Cardiac fibroblast (primary cell): ENCODE measurements at regions not wholly inside any gene's neighbourhood (a gene's known extent, or its start where the extent isn't known, plus 50 kb on each side); places are given as distances from the start of the nearest gene placed in this dataset.

Experiments
- DNase-seq, 2 donors: peaks; one replicate each; pipeline versions ENCODE4 v3.0.0 to v3.0.0-alpha.2; 2010; ENCODE audit warnings: low read depth in 2 of 2
- H3K4me3 ChIP-seq, 2 donors: replicated peaks in 1 of 2; 1 replicate in 1 of 2; 2 replicates in 1 of 2; pipeline ENCODE4 v1.5.1; 2011; ENCODE audit warnings: low read depth in 2 of 2, low read length in 2 of 2, mild to moderate bottlenecking in 2 of 2, moderate library complexity in 1 of 2
- TF ChIP-seq, protein P1 (sequence below): IDR thresholded peaks from one replicate; pipeline ENCODE4 v1.5.1; 2011; ENCODE audit warnings: low read depth, mild to moderate bottlenecking, low read length, inconsistent platforms

DNA sequence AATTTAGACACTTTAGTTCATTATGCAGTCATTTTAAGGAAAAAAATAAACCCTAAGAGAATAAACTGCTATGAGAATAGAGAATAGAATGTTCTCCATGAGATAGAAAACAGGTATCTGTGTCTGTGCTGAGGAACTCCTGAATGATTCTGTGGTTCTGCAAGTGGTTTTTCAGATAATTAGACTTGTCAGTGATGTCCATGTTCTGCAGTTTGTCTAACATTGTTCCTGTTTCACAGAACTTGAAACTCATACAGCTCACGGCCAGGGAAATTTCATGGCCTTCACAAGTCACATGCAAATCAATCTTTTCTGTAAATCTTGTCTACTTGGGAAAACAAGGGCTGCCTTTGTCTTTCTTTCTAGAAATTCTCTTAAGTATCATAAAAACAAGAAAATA is 73.4 kb upstream of the HMGCLL1 start:
- TF ChIP-seq, protein P1, sequence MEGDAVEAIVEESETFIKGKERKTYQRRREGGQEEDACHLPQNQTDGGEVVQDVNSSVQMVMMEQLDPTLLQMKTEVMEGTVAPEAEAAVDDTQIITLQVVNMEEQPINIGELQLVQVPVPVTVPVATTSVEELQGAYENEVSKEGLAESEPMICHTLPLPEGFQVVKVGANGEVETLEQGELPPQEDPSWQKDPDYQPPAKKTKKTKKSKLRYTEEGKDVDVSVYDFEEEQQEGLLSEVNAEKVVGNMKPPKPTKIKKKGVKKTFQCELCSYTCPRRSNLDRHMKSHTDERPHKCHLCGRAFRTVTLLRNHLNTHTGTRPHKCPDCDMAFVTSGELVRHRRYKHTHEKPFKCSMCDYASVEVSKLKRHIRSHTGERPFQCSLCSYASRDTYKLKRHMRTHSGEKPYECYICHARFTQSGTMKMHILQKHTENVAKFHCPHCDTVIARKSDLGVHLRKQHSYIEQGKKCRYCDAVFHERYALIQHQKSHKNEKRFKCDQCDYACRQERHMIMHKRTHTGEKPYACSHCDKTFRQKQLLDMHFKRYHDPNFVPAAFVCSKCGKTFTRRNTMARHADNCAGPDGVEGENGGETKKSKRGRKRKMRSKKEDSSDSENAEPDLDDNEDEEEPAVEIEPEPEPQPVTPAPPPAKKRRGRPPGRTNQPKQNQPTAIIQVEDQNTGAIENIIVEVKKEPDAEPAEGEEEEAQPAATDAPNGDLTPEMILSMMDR: no peak
- no peak overlapping the region for H3K4me3 ChIP-seq
- DNase-seq: peak in 1 of 2 donors; percentile 3

DNA sequence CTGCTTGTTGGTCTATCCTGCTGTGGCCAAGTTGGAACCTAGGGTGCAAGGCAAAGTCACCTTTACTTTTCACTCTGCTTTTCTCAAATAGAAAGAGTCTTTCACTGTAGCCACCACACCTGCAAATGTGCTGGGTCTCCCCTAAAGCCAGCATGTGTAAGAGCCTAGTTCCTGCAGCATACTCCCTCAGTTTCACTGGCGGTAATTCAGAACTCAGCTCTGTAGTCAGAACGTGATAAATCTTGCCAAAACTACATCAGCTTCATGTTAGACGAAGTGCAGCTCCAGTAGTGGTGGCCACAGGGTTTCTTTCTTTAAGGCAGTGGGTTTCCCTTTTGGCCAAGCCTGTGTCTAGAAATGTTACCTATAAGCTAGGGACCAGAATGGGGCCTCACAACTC is 72.0 kb upstream of the HMGCLL1 start:
- no peak overlapping the region for H3K4me3 ChIP-seq
- no peak for DNase-seq
- TF ChIP-seq, protein P1: no peak

DNA sequence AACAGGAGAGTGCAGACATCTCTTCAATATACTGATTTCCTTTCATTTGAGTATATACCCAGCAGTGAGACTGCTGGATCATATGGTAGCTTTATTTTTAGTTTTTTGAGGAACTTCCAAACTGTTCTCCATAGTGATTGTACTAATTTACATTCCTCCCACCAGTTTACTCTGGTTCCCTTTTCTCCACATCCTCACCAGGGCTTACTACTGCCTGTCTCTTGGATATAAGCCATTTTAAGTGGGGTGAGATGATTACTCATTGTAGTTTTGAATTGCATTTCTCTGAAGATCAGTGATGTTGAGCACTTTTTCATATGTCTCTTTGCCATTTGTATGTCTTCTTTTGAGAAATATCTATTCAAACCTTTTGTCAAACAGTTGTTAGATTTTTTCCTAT is 64.9 kb upstream of the HMGCLL1 start:
- TF ChIP-seq, protein P1: no peak
- H3K4me3 ChIP-seq: no peak overlapping the region
- peak; percentile 11 to 53 for DNase-seq

DNA sequence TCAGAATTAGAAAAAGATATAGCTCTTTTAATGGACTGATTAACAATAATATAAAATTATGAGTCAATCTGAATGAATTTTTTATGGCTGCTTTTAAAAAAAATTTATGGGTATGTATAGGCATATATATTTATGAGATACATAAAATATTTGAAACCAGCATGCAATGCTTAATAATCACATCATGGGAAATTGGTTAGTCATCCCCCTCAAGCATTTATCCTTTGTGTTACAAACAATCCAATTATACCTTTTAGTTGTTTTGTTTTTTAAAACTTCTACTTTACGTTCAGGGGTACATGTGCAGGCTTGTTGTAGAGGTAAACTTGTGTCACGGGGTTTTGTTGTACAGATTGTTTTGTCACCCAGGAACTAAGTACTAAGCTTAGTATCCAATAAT is 63.4 kb upstream of the HMGCLL1 start:
- DNase-seq: no peak
- TF ChIP-seq, protein P1: no peak
- H3K4me3 ChIP-seq: no peak overlapping the region

DNA sequence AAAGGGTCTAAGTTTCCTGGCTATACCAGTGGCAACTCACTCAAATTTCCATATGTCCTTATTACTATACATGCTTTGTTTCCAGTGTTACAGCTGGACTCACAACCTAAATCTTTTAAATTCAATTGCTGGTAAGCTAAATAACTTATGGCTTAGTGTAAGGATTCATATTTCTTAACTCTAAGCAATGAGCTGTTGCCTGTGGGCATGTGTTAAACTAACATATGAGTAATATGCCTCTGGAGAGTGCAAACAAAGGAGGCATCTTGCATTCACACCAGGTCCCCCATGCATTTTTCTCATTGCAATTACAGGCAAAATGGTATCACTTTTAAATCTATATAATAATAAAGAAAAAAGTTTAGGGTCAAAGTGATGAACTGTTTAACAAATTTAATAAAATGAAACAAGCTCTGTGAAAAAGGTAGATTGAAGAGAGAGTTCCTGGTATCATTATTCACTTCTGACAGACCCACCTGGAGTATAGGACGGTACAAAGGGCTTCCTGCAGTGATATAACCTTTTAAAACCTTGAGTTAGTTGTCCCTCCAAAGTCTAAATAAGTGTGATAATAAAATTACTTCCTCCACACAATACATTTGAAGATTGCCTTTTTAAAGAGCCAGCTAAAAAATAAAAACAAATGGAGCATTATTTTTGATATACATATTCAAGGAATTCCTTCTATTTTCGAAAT is 57.6 kb upstream of the HMGCLL1 start:
- H3K4me3 ChIP-seq: no peak overlapping the region
- TF ChIP-seq, protein P1: no peak
- peak in 1 of 2 donors; percentile 73 for DNase-seq

DNA sequence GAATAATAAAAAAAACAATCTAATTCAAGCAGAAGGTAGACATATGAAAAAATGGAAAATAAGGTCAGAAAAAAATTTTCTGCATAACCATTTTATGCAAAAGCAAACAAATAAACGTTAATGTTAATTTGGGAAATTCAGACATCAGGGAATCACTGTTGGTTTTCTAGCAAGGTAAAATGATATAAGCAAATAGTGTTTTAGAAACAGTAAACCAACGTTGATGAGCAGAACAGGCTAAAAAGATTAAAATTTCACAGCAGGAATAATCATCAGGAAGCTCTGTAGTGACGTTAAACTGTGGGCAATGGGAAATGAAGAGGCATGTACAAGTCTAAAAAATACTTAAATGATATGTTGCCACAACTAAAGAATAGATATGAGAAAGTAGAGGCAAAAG is 54.5 kb upstream of the HMGCLL1 start:
- H3K4me3 ChIP-seq: no peak overlapping the region
- TF ChIP-seq, protein P1: no peak
- no peak for DNase-seq

DNA sequence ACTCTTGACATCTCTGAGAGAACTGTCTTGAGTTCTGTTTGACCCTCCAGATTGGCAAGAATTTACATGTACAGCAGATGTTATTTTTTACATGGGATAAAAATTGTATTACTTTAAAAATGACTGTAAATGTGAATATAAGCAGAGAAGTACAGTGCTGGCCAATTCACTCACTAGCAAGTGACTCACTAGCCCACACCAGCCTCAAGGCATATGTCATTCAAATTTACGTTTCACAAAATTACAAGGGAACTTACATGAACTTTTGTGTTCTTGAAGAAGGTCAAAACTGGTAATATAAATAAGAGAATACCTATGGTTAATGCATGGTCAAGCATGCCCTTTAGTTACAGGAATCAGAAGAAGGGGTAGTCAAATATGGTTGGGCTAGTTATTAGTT is 54.0 kb upstream of the HMGCLL1 start:
- DNase-seq: no peak
- no peak overlapping the region for H3K4me3 ChIP-seq
- TF ChIP-seq, protein P1: no peak
